Iris pigment epithelial cell (primary cell): ENCODE measurements at regions not wholly inside any gene's neighbourhood (a gene's known extent, or its start where the extent isn't known, plus 50 kb on each side); places are given as distances from the start of the nearest gene placed in this dataset.
"Not testable (repeated sequence)": the region's sequence is repeated elsewhere in the genome, so short reads cannot be mapped to it uniquely, and the experiment has no call there.

Experiments
- DNase-seq: peaks from one replicate; pipeline ENCODE4 v3.0.0-alpha.2; 2011; ENCODE audit warnings: low read depth

- no peak for DNase-seq
These were observed 241.3 kb upstream of the ONECUT1 start for GRCh38 chr15:53031469-53031868.

GRCh38 chr15:53022788-53023187, 232.7 kb upstream of the ONECUT1 start:
- DNase-seq, result no peak

DNA sequence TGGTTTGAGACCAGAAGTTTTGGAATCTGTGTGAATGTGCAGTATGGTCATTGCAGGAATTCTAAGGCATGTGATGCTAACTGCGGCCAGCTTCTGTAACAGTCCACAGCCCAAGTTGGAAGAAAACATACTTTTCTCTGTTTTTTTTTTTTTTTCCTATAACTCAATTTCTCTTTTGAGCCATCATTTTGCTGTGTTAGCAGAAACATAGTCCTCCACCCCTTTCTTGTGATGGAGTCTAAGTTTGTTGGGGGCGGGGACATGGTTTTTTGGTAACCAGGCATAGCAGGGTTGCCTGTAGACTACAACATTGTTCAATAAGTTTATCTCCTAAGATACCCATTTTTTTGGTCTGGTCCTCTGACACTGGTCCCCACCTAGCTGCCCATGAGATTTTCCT, 223.2 kb upstream of the ONECUT1 start:
- DNase-seq, result no peak

DNA sequence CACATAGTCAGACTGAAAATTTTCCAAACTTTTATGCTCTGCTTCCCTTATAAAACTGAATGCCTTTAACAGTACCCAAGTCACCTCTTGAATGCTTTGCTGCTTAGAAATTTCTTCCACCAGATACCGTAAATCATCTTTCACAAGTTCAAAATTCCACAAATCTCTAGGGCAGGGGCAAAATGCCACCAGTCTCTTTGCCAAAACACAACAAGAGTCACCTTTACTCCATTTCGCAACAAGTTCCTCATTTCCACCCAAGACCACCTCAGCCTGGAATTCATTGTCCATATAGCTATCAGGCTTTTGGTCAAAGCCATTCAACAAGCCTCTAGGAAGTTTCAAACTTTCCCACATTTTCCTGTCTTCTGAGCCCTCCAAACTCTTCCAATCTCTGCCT, 221.6 kb upstream of the ONECUT1 start:
- DNase-seq, result not testable (repeated sequence)

DNA sequence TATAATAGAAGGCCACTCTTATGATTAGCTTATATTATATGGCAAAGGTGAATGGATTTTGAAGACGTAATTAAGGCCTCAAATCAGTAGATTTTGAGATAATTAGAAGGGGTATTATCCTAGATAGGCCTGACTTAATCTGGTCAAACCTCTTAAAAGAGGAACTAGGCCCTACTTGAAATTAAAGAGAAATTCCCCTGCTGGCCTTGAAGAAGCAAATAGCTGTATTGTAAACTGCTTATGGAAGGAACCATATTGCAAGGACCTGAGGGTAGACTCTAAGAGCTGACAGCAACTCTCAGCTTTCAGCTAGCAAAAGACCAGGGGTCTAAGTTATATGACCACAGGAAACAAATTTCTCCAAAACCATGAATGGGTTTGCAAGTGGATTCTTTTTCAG, 219.0 kb upstream of the ONECUT1 start:
- DNase-seq, result no peak

DNA sequence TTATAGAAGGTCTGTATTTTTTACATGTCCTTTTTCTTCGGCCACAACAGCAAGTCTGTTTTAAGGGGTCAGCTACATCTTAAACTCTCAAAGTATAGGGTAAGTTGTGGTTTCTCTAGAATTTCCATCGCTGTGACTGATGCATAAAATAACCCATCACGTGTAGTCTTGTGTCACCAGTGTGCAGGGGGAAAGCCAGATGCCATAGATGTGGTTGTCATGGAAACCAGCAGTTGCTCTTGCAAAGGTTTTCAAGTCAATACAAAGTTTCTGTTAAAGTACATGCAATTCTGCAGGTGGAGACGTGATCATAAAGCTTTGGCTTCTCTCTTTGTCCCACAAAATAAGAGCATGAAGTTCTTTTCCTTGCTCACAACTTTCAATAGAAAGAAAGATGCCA, 210.3 kb upstream of the ONECUT1 start:
- no peak for DNase-seq

GRCh38 chr15:52997123-52997522, 207.0 kb upstream of the ONECUT1 start:
- DNase-seq, result no peak

DNA sequence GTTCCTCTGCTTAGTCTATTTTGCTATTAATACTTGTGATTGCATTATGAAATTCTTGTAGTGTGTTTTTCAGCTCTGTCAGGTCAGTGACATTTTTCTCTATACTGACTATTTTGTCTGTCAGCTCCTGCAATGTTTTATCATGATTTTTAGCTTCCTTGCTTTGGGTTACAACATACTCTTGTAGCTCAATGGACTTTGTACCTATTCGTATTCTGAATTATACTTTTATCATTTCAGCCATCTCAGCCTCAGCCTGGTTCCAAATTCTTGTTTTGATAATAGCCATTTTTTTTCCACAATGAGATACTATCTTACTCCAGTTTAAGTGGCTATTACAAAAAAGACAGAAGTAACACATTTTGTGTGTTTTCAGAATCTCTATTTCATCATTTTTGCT, 204.2 kb upstream of the ONECUT1 start:
- no peak for DNase-seq

DNA sequence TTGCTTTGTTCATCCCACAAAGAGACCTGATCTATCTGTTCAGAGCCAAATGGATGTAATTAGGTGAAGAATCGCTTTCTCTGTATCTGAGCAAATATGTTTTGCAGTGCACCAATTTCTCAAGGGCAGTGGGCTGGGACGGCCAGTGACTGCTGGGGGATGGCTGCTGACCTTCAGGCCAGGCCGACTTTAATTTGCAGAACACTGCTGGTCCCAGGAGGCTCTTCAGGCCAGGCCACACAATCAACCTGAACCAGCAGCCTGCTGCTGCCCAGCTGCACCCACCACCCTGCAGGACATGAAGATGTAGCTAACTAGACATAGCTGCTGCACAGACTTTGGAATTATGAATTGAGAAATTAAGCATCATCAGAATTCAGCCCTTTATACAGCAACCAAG, 194.4 kb upstream of the ONECUT1 start:
- no peak for DNase-seq

DNA sequence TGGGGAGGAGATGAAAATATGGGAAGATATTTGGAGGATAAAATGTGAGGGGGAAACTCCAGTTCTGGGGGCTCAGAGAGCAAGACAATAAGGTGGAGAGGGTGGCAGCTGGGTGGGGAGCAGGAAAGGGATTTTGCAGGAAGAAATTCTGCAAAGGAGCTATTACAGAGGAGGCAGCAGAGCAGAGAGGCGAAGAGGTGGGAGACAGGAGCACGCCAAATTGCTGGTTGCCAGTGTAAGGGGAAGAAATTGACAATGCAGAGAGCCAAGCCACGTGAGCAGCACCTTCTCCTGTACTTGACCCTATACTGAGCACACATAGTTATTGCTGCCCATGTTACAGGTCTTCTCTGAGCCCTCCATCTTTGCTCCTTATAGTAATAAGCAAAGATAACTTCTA, 190.3 kb upstream of the ONECUT1 start:
- DNase-seq, result no peak

- DNase-seq, result no peak
These were observed 186.5 kb upstream of the ONECUT1 start for GRCh38 chr15:52976516-52977075.

GRCh38 chr15:52975941-52976449, 185.9 kb upstream of the ONECUT1 start:
- no peak for DNase-seq

- DNase-seq, result no peak
These were observed 173.7 kb upstream of the ONECUT1 start for GRCh38 chr15:52963865-52964264.

DNA sequence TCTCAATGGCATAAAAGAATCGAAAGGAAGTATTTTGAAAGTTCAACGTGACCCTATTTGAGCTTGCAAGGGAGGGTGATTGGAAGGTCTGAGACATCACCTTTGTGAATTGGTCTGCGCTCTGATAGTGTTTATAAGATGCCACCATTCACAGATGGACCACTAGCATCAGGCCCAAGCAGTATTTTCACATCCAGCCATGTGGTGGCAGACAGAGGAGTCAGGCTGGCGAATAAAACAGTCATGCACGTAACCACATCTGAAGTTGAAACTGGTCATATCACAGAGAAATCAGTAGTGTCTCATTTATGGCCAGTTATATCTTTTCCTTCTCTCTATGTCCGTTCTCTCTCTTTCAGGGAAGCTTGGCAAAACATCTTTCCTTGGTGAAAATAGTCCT, 170.1 kb upstream of the ONECUT1 start:
- no peak for DNase-seq

GRCh38 chr15:52943746-52944145, 153.6 kb upstream of the ONECUT1 start:
- no peak for DNase-seq

DNA sequence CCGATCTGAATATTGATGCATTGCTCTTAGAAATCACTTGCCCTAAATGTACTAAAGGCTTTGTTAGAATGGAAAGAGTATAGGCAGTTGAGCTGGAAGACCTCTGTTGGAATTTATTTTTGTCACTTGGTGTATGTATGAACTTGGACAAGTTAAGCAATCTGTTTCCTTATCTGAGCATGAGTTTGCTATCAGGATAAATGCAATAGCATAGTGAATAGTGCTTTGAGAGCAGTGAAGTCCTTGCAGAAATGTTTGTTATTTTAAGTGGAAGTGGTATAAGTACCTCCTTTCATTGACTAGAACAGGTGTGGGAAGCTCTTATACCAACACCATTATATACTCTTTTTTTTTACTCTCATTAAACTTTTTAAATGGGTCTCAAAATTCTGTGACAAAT, 146.4 kb upstream of the ONECUT1 start:
- DNase-seq, result no peak

GRCh38 chr15:52925130-52925529, 135.0 kb upstream of the ONECUT1 start:
- no peak for DNase-seq

DNA sequence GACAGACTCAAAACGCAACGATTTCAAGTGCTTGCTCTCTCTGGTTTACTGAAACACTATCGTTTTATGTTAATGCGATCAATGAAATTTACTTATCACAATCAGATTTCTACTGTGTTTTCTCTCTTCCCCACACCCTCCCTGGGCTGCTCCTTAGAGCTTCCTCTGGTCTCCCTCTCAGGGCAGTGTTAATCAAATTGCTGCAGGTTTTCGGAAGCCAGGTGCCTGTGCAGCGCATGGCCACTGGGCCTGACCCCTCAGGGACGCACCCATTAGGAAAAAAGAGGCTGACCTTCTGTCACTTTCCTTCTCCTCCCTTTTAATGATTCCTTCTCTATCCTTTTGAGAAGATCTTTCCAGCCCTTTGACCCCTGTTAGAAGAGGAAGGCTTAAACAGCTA, 134.5 kb upstream of the ONECUT1 start:
- DNase-seq, result no peak

- DNase-seq, result no peak
These were observed 133.5 kb upstream of the ONECUT1 start for GRCh38 chr15:52923626-52924025.

DNA sequence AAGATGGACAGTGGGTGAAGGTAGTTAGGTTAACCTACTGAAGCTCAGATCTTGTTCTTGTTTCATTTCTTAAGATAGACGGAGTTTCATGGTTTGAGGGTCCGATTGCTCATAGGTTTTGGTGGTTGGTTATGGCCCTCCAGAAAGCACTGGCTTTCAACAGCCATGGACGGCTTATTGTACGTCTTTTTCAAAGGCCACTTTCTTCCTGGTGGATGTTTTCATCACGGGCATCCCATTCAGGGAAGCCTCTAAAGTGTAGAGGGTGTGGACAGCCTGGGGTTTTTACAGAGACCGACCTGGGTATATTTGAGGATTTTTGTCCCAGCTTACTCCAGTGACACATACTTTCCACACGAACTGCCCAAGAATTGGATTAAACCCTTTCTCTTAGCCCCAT, 132.7 kb upstream of the ONECUT1 start:
- no peak for DNase-seq

DNA sequence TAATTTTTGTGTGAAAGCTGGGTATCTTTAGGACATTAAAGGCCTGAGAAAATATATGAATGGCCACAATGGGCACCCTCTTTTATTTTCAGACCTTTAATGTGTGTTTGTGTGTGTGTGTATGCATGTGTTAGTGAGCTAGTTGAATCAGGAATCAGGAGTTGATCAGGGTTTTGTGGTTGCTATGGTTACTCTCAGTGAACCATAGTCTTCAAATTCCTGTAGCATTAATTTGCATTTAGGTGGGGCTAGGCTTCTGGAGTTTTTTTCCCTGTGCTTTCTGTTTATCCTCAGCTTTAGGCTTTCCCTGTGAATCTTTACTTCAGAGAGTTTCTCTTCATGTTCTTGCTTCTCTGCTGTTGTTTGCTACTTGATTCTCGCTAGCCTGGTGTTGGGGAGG, 122.0 kb upstream of the ONECUT1 start:
- no peak for DNase-seq

GRCh38 chr15:52893338-52893737, 103.2 kb upstream of the ONECUT1 start:
- DNase-seq, result no peak

DNA sequence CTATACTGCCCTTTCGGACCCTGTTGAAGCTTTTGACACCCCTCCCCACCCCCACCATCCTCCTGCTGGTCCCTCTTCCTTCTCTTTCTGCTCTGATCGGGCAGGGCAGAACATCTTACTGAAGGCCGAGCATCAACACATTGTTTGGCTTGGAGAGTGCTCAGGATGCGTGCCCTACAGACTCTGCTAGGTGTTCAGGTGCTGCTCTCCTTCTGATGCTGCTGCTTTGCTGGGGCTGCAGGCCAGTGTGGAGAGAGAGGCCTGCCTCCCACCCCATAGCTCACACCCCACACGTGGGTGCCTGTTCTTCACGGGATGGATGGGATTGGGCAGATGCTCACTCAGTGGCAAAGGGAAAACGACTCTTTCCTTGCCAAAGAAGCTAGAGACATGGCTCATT, 89.8 kb upstream of the ONECUT1 start:
- DNase-seq, result no peak

DNA sequence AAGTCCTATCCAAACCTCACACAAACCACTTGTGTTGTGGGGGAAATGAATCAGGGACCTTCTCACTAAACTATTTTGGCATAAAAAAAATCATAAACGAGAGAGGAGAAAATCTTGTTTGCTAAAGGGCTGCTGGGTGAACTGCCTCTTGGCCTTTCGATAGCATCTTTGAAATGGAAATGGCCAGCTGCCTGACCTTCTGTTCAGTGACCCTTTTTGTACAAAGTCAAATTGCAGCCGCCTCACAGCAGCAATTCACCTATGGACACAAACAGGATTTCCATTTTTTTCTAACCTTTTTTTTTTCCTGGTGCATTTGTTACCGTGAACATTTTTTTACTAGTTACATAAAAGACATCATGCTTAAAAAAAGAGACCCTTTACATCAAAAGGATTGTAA, 89.0 kb upstream of the ONECUT1 start:
- no peak for DNase-seq
